Posterior vena cava (tissue), 2 donors: ENCODE measurements at regions not wholly inside any gene's neighbourhood (a gene's known extent, or its start where the extent isn't known, plus 50 kb on each side); places are given as distances from the start of the nearest gene placed in this dataset.

Experiments used
- DNase-seq: peaks from one replicate; pipeline ENCODE4 v3.0.0-alpha.2; 2020; ENCODE audit warnings: low spot score
- intact Hi-C, 2 donors: fragments of 100-400 bp; cut with DNase I; formaldehyde crosslinking; loops; one replicate each; pipeline versions ENCODE4 v1.14.1 to v1.14.2; 2022 to 2023
- donor health status: DM: yes; HTN: yes; CAD: no.
- donor health status: DM: yes; HTN: yes; CAD: no.

- intact Hi-C loops = no loop called here
- no peak for DNase-seq
These were observed 89.1 kb upstream of the AGR3 start for GRCh38 chr7:16970732-16971482.

- no peak for DNase-seq
- intact Hi-C loops = no loop called here
These were observed 93.9 kb upstream of the AGR3 start for GRCh38 chr7:16975712-16976111.

- intact Hi-C loops = no loop called here
- DNase-seq = no peak
These were observed 96.8 kb upstream of the AGR3 start for GRCh38 chr7:16978358-16979244.

GRCh38 chr7:16980539-16980938 lies 98.8 kb upstream of the AGR3 start:
- no peak for DNase-seq
- intact Hi-C loops = loop anchor here in 1 of 2 donors (10.0 kb wide), 2 partner anchors 324 to 664 kb away; no protein-coding TSS in a partner anchor

GRCh38 chr7:16982640-16983350 lies 101.0 kb upstream of the AGR3 start:
- intact Hi-C loops = loop anchor here in 1 of 2 donors (10.0 kb wide), 2 partner anchors 322 to 662 kb away; no protein-coding TSS in a partner anchor
- no peak for DNase-seq

- DNase-seq = no peak
- intact Hi-C loops = loop anchor here in 1 of 2 donors (10.0 kb wide), 2 partner anchors 320 to 660 kb away; no protein-coding TSS in a partner anchor
These were observed 102.6 kb upstream of the AGR3 start for GRCh38 chr7:16984375-16984774.

GRCh38 chr7:16985621-16986020 lies 103.8 kb upstream of the AGR3 start:
- DNase-seq = no peak
- intact Hi-C loops = loop anchor here in 1 of 2 donors (10.0 kb wide), 2 partner anchors 319 to 659 kb away; no protein-coding TSS in a partner anchor

GRCh38 chr7:16986755-16987154 lies 105.0 kb upstream of the AGR3 start:
- no peak for DNase-seq
- intact Hi-C loops = loop anchor here in 1 of 2 donors (10.0 kb wide), 2 partner anchors 318 to 658 kb away; no protein-coding TSS in a partner anchor

GRCh38 chr7:16989811-16990413 lies 108.1 kb upstream of the AGR3 start:
- no peak for DNase-seq
- intact Hi-C loops = loop anchor here in 1 of 2 donors (10.0 kb wide), 2 partner anchors 315 to 655 kb away; no protein-coding TSS in a partner anchor

GRCh38 chr7:16991551-16991950 lies 109.8 kb upstream of the AGR3 start:
- DNase-seq = no peak
- intact Hi-C loops = no loop called here

- intact Hi-C loops = no loop called here
- no peak for DNase-seq
These were observed 111.8 kb upstream of the AGR3 start for GRCh38 chr7:16993543-16993942.

- no peak for DNase-seq
These were observed 116.8 kb upstream of the AGR3 start for GRCh38 chr7:16998481-16999051.

GRCh38 chr7:16999541-17000267 lies 117.9 kb upstream of the AGR3 start:
- DNase-seq = no peak
- intact Hi-C loops = no loop called here

More at GRCh38 chr7:16998481-16999051, 116.8 kb upstream of the AGR3 start:
- intact Hi-C loops = no loop called here

- DNase-seq = no peak
- intact Hi-C loops = no loop called here
These were observed 123.5 kb upstream of the AGR3 start for GRCh38 chr7:17005271-17005670.

- intact Hi-C loops = no loop called here
- DNase-seq = no peak
These were observed 126.1 kb upstream of the AGR3 start for GRCh38 chr7:17007841-17008240.

- no peak for DNase-seq
- intact Hi-C loops = no loop called here
These were observed 127.4 kb upstream of the AGR3 start for GRCh38 chr7:17009007-17009719.

- intact Hi-C loops = no loop called here
- no peak for DNase-seq
These were observed 128.2 kb upstream of the AGR3 start for GRCh38 chr7:17009933-17010332.
